GM21717 (cell line): ENCODE measurements at regions not wholly inside any gene's neighbourhood (a gene's known extent, or its start where the extent isn't known, plus 50 kb on each side); places are given as distances from the start of the nearest gene placed in this dataset.
A peak's percentile ranks its signal among the peaks of the same experiment; 100 is the strongest.
"Not testable (repeated sequence)": the region's sequence is repeated elsewhere in the genome, so short reads cannot be mapped to it uniquely, and the experiment has no call there.

Experiments
- ATAC-seq: cut with Tn5 transposase; IDR thresholded peaks from one replicate; pipeline ENCODE4 v1.9.1; 2021; ENCODE audit warnings: mild to moderate bottlenecking, moderate library complexity; ENCODE audit not compliant: unreplicated experiment

- no peak for ATAC-seq
These were observed 118.9 kb upstream of the NMUR2 start for GRCh38 chr5:152523964-152524363.

- ATAC-seq, result peak; percentile 74
These were observed 122.4 kb upstream of the NMUR2 start for GRCh38 chr5:152527358-152528052.

GRCh38 chr5:152529440-152529839 is 124.4 kb upstream of the NMUR2 start:
- no peak for ATAC-seq

GRCh38 chr5:152532714-152533113 is 127.6 kb upstream of the NMUR2 start:
- no peak for ATAC-seq

GRCh38 chr5:152534641-152535040 is 129.6 kb upstream of the NMUR2 start:
- no peak for ATAC-seq

- no peak for ATAC-seq
These were observed 137.7 kb upstream of the NMUR2 start for GRCh38 chr5:152542741-152543140.

GRCh38 chr5:152546493-152546892 is 141.4 kb upstream of the NMUR2 start:
- no peak for ATAC-seq

GRCh38 chr5:152547202-152547601 is 142.1 kb upstream of the NMUR2 start:
- ATAC-seq, result no peak

- peak; percentile 49 for ATAC-seq
These were observed 144.6 kb upstream of the NMUR2 start for GRCh38 chr5:152549709-152550108.

GRCh38 chr5:152551061-152551460 is 146.0 kb upstream of the NMUR2 start:
- ATAC-seq, result no peak

GRCh38 chr5:152556784-152557183 is 151.7 kb upstream of the NMUR2 start:
- ATAC-seq, result no peak

- ATAC-seq, result peak; percentile 86
These were observed 155.5 kb upstream of the NMUR2 start for GRCh38 chr5:152560512-152561137.

- no peak for ATAC-seq
These were observed 162.9 kb upstream of the NMUR2 start for GRCh38 chr5:152568016-152568415.

GRCh38 chr5:152572812-152573211 is 167.7 kb upstream of the NMUR2 start:
- no peak for ATAC-seq

- no peak for ATAC-seq
These were observed 179.0 kb upstream of the NMUR2 start for GRCh38 chr5:152584103-152584502.

- ATAC-seq, result no peak
These were observed 187.3 kb upstream of the NMUR2 start for GRCh38 chr5:152592416-152592815.

- ATAC-seq, result no peak
These were observed 188.3 kb upstream of the NMUR2 start for GRCh38 chr5:152593388-152593787.

GRCh38 chr5:152595405-152595804 is 190.3 kb upstream of the NMUR2 start:
- ATAC-seq, result no peak

GRCh38 chr5:152599096-152599495 is 194.0 kb upstream of the NMUR2 start:
- ATAC-seq, result no peak

GRCh38 chr5:152601806-152602732 is 197.0 kb upstream of the NMUR2 start:
- no peak for ATAC-seq

GRCh38 chr5:152606050-152606449 is 201.0 kb upstream of the NMUR2 start:
- ATAC-seq, result not testable (repeated sequence)
